ENCODE measurements at regions not wholly inside any gene's neighbourhood (a gene's known extent, or its start where the extent isn't known, plus 50 kb on each side); places are given as distances from the start of the nearest gene placed in this dataset.

GRCh38 chr1:105632342-105633196, 1423.9 kb upstream of the PRMT6 start:
- TF ChIP-seq CTCF (IDR thresholded peaks at IDR 0.05), result no peak
- TF ChIP-seq POLR2A (IDR thresholded peaks at IDR 0.05), result no peak
